Peyer's patch (tissue), 4 donors: ENCODE measurements at regions not wholly inside any gene's neighbourhood (a gene's known extent, or its start where the extent isn't known, plus 50 kb on each side); places are given as distances from the start of the nearest gene placed in this dataset.
"Not testable (repeated sequence)": the region's sequence is repeated elsewhere in the genome, so short reads cannot be mapped to it uniquely, and the experiment has no call there.

Experiments
- DNase-seq, 3 donors: peaks; one replicate each; pipeline ENCODE4 v3.0.0-alpha.2; 2017 to 2019
- H3K27ac ChIP-seq, 4 donors: fragments of 200-600 bp; sonication (generic); one replicate each; pipeline ENCODE4 v1.5.1; 2016 to 2019
- H3K27me3 ChIP-seq, 2 donors: fragments of 200-600 bp; sonication (generic); one replicate each; pipeline ENCODE4 v1.5.1; 2019
- H3K36me3 ChIP-seq, 3 donors: fragments of 200-600 bp; sonication (generic); one replicate each; pipeline ENCODE4 v1.5.1; 2016 to 2019
- H3K4me1 ChIP-seq, 4 donors: fragments of 200-600 bp; sonication (generic); one replicate each; pipeline ENCODE4 v1.5.1; 2016 to 2019
- H3K4me3 ChIP-seq, 4 donors: fragments of 200-600 bp; sonication (generic); 1 replicate in 3 of 4; 2 replicates in 1 of 4; pipeline ENCODE4 v1.5.1; 2016 to 2019; ENCODE audit warnings: mild to moderate bottlenecking in 1 of 4
- H3K9me3 ChIP-seq, 4 donors: fragments of 200-600 bp; sonication (generic); one replicate each; pipeline ENCODE4 v1.5.1; 2016 to 2019; ENCODE audit warnings: mild to moderate bottlenecking in 1 of 4
- CTCF ChIP-seq, 6 experiments: fragments of 450-650 bp in 4 of 6; fragments of 200-600 bp in 2 of 6; sonication (generic) in 1 of 6; IDR thresholded peaks; one replicate each; pipeline ENCODE4 v1.5.1; 2017 to 2019; ENCODE audit warnings: antibody characterized with exemption in 6 of 6, mild to moderate bottlenecking in 3 of 6, moderate library complexity in 1 of 6
- POLR2A ChIP-seq, 2 donors: fragments of 450-650 bp; IDR thresholded peaks; one replicate each; pipeline ENCODE4 v1.5.1; 2017; ENCODE audit warnings: antibody characterized with exemption in 2 of 2, mild to moderate bottlenecking in 2 of 2, moderate library complexity in 2 of 2

- Histone ChIP-seq H3K27me3 (no peaks in the 10 kb centered on the region), H3K9me3 (peaks cover 0 to 4% (median 2%) of the 10 kb centered on the region in 4 donors), H3K4me1 (no peaks in the 10 kb centered on the region), H3K4me3 (no peak overlapping the region), H3K27ac (no peak overlapping the region), H3K36me3 (no peaks in the 10 kb centered on the region)
- no peak for DNase-seq
- no peak for TF ChIP-seq POLR2A (IDR thresholded peaks at IDR 0.05)
- no peak for TF ChIP-seq CTCF (IDR thresholded peaks at IDR 0.05)
Observed at GRCh38 chr7:57220746-57221145, 88.5 kb upstream of the ZNF479 start.

GRCh38 chr7:57225666-57226065, 93.4 kb upstream of the ZNF479 start:
- no peak overlapping the region for H3K27ac ChIP-seq
- DNase-seq, result no peak
- no peaks in the 10 kb centered on the region for H3K27me3 ChIP-seq
- TF ChIP-seq CTCF (IDR thresholded peaks at IDR 0.05), result no peak
- no peak for TF ChIP-seq POLR2A (IDR thresholded peaks at IDR 0.05)
- H3K4me1 ChIP-seq, result no peaks in the 10 kb centered on the region
- H3K36me3 ChIP-seq, result no peaks in the 10 kb centered on the region
- no peak overlapping the region for H3K4me3 ChIP-seq
- H3K9me3 ChIP-seq, result peaks cover 0 to 14% (median 4%) of the 10 kb centered on the region in 4 donors

GRCh38 chr7:57241236-57241635, 109.0 kb upstream of the ZNF479 start:
- not testable (repeated sequence) for H3K27ac ChIP-seq, H3K4me1 ChIP-seq, H3K27me3 ChIP-seq, H3K4me3 ChIP-seq, DNase-seq, H3K36me3 ChIP-seq
- H3K9me3 ChIP-seq, result peaks cover 0 to 22% (median 9%) of the 10 kb centered on the region in 4 donors

- H3K4me1 ChIP-seq, result not testable (repeated sequence)
Observed at GRCh38 chr7:57243551-57243950, 111.3 kb upstream of the ZNF479 start.

GRCh38 chr7:57244345-57244980, 112.2 kb upstream of the ZNF479 start:
- DNase-seq, H3K36me3 ChIP-seq, H3K4me3 ChIP-seq, H3K4me1 ChIP-seq, H3K27ac ChIP-seq, H3K27me3 ChIP-seq: not testable (repeated sequence)
- H3K9me3 ChIP-seq, result peaks cover 0 to 23% (median 9%) of the 10 kb centered on the region in 4 donors

More at GRCh38 chr7:57243551-57243950, 111.3 kb upstream of the ZNF479 start:
- peaks cover 0 to 28% (median 12%) of the 10 kb centered on the region in 4 donors for H3K9me3 ChIP-seq
- not testable (repeated sequence) for H3K27me3 ChIP-seq, H3K4me3 ChIP-seq, DNase-seq, H3K27ac ChIP-seq, H3K36me3 ChIP-seq

- Histone ChIP-seq H3K27me3 (no peaks in the 10 kb centered on the region), H3K9me3 (peaks cover 0 to 22% (median 8%) of the 10 kb centered on the region in 4 donors), H3K4me1 (no peaks in the 10 kb centered on the region), H3K4me3 (no peak overlapping the region), H3K27ac (no peak overlapping the region), H3K36me3 (no peaks in the 10 kb centered on the region)
- DNase-seq, result no peak
- TF ChIP-seq CTCF (IDR thresholded peaks at IDR 0.05) (no peak), POLR2A (IDR thresholded peaks at IDR 0.05) (no peak)
Observed at GRCh38 chr7:57245206-57245605, 113.0 kb upstream of the ZNF479 start.

- no peak overlapping the region for H3K27ac ChIP-seq
- no peaks in the 10 kb centered on the region for H3K4me1 ChIP-seq
- H3K27me3 ChIP-seq, result no peaks in the 10 kb centered on the region
- H3K9me3 ChIP-seq, result peaks cover 0 to 9% (median 4%) of the 10 kb centered on the region in 4 donors
- no peak for TF ChIP-seq CTCF (IDR thresholded peaks at IDR 0.05)
- no peak for TF ChIP-seq POLR2A (IDR thresholded peaks at IDR 0.05)
- no peaks in the 10 kb centered on the region for H3K36me3 ChIP-seq
- no peak overlapping the region for H3K4me3 ChIP-seq
- no peak for DNase-seq
Observed at GRCh38 chr7:57250801-57251200, 118.6 kb upstream of the ZNF479 start.
